Activated effector memory CD4-positive, alpha-beta T cell treated with anti-CD3 and anti-CD28 coated beads, Interleukin-2, amount 50 U/mL, for 16 hours (primary cell): ENCODE measurements at regions not wholly inside any gene's neighbourhood (a gene's known extent, or its start where the extent isn't known, plus 50 kb on each side); places are given as distances from the start of the nearest gene placed in this dataset.
"Not testable (repeated sequence)": the region's sequence is repeated elsewhere in the genome, so short reads cannot be mapped to it uniquely, and the experiment has no call there.

Source experiments
- DNase-seq: peaks from one replicate; pipeline ENCODE4 v3.0.0-alpha.2; 2020

DNA sequence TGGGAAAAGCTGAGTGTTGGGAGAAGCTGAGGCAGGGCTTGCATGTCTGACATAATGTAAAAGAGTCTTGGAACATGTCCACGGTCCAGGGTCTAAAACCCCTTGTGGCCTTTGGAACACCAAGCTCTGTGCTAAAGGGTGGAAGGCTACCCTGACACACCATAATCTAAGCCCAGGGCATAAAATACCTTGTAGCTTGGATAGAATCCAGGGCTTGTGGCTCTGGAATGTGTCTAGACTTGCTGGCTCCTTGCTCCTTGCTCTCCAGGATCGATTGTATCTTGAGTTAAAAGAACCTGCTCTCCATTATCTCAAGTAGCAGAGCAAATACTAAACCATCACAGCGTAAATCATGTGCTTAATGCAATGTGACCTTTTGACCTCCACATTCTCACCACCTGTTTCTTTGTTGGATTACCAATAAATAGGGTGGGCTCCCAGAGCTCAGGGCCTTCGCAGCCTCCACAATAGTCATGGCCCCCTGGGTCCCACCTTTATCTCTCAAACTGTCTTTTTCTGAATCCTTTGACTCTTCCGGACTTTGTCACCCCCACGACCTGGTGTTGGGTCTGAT is 232.6 kb upstream of the CHORDC1 start:
- DNase-seq = not testable (repeated sequence)

DNA sequence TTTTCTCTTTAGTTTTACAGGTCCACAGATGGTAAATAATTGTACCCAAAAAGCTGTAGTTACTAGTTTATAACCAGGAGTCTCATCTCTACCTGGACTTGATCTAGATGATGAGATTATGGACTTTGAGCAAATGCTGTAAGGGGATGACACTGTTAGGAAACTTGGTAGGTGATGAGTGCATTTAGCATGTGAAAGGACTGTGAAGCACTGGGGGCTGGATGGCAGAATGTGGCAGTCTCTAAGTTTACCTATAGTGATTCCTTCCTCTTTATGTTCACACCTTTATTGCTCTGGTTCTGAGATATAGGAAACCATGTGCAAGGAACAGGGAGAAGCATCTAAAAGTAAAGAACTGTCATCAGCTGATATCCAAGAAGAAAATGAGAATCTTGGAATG is 230.7 kb upstream of the CHORDC1 start:
- no peak for DNase-seq

DNA sequence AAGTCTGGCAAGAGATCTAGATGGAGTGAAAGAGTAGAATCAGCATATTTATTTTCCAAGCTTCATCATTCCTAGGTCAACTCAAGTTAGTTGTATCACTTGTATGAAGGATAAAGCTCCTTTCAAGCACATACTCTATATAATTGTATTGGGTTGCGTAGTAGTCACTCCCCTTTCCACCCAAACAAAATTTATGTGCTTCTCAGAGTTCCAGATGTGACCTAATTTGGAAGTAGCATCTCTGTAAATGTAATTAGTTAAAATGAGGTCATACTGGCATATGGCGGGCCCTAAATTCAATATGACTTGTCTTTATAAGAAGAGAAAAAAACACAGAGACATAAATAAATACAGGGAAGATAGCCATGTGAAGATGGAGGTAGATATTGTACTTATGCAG is 226.8 kb upstream of the CHORDC1 start:
- no peak for DNase-seq

DNA sequence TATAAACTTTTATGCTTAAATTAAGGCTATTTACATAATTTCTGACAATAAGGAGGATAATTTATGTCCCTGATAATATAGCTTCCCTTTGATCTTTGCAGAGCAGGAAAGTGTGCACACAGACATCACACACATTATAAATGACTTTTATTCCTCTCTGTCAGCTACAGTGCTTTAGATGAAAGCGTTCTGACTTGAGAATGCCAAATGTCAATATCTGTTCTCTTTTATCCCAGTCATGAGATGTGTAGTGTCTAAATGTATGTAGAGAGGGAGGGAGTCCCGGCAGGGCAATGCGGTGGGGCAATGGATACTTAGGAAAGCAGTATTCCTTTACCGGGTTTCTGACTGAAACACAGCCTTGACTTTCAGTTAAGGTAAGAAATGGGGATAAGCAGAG is 225.4 kb upstream of the CHORDC1 start:
- DNase-seq = no peak

DNA sequence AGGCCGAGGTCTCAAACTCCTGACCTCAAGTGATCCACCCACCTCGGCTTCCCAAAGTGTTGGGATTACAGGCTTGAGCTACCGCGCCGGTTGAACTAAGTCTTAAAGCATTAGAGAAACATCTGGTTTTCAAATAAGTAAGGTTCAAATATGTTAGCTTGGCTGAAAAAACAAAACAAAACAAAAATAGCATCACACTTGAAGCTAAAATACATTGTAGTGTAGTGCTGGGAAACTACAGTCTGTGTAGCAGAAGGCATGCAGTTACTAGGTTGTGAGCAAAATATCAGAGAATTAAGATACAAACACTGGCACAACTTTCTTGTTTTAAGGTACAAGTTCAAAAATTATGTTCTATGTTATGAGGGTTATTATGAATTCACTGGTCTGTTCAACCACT is 224.8 kb upstream of the CHORDC1 start:
- no peak for DNase-seq

DNA sequence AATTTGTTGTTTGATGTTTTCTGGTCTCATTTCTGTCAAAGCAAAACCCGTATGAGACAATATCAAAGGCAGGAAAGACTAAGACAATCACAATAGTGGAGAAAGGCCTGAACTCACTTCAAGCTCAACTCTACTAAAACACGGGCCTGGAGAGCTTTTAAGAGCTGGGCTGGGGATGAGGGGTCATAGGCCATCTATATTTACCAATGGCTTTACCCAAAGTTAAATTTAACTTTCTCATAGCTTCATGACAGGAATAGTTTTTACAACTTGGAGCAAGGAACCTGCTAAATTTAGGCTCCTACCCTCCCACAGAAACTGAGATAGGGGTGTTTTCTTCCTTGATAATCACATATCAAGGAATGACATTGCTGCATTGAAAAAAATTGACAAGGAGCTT is 223.4 kb upstream of the CHORDC1 start:
- no peak for DNase-seq

DNA sequence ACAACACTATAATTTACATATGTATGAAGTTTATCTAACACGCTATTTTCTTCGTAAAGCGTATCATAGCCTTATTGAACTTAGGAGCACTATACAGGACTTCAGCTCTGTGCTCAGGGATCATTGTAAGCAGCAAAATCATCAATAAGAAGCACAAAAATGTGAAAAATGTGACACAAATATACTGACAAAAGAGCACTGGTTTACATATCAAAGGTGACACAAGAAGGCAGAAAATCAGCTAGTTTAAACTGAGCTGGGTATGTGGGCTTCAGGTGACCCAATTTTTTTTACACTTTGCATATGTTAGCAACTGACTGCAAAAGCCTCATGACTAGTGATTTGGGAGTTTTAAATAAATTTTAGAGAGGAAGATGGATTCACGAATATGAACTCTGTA is 215.2 kb upstream of the CHORDC1 start:
- DNase-seq = no peak

DNA sequence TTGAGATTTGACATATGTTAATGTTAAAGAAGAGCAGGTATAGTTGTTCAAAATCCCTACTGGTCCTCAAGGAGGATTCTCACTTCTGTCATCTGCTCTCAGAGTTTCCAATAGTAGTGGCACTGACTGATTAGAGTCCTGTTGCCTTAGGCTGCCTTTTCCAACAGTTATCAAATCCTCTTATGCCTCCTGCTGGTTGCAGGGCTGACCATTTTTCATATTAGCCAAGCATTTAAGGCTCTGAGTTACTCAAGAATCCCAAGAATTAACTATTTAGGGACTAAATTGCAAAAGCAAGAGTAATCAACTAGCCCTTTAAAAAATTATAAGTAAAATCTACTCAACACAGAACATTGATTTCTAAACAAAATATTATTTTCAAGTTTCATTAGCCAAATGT is 212.0 kb upstream of the CHORDC1 start:
- no peak for DNase-seq

DNA sequence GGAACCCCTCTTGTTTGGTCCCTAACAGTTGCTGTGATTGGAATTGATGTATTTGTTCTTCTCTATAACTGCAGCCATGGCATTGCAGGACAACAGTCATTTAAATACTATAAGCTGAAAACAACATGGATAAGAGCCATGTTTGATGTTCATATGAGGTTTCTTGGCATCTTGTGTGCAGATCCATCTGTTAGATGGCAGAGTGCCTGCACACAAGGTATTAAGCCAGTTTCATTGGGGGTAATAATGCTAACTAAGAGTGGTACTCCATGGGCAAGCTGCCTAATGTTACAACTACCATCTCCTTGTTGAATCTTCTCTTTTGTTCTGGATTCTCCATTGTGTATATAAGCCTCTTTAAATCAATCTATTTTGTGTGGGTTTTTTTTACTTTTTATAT is 206.0 kb upstream of the CHORDC1 start:
- DNase-seq = no peak

DNA sequence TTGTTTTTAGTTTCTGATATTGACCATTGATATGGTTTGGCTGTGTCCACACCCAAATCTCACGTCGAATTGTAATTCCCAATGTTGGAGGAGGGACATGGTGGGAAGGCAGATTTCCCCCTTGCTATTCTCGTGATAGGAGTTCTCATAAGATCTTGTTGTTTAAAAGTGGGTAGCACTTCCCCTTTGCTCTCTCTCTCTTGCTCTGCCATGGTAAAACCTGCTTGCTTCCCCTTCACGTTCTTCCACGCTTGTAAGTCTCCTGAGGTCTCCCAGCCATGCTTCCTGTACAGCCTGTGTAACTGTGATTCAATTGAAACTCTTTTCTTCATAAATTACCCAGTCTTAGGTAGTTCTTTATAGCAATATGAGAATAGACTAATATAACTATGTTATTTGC is 203.6 kb upstream of the CHORDC1 start:
- no peak for DNase-seq

DNA sequence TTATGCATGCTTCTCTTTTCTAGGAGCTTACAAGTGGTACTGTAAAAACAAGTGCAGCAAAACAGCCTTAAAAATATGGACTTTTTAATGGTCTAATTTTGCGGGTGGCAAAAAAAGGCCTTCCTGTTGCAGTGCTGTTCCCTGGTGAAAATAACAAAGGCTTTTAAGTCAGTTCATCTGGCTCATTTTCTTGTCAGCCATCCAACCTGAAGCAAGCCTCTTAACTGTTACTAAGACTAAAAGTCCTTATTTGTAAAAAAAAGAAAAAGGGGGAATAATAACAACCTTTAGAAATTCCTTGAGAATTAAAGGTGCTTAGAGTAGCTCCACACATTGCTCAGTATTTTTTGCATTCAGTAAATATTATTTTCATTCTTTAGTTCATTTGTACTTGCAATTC is 200.5 kb upstream of the CHORDC1 start:
- DNase-seq = no peak

DNA sequence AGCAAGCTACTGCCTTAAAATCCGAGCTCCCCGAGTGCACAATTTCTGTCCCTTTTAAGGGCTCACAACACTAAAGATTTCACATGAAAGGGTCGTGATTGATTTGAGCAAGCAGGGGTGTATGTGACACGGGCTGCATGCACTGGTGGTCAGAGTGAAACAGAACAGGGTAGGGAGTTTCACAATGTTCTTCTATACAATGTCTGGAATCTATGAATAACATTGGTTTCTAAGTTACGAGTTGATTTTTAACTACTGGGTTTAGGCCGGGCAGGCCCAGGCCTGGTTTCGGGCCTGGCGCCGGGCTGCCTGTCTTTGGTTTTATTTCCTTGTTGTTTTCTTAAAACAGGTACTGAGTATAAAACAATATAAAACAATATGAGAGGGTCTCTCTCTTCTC is 199.9 kb upstream of the CHORDC1 start:
- DNase-seq = not testable (repeated sequence)

DNA sequence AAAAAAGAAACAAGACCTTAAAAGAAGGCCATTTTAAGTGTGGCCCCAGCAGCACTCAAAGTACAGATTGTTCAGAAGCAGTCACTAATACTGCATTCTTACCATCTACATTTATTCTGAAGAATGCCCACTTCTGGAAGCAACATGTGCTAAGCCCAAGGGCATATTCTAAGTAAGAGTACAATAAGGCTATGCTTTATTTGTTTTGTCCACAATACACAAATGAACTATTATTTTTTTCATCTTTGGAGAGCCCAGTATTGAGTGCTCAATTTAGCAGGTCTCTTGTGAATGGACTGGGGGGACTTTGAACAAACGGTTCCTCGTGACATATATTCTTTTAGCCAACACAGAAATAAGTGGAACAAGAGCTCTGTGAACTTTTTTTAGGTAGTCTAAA is 191.4 kb upstream of the CHORDC1 start:
- DNase-seq = no peak

DNA sequence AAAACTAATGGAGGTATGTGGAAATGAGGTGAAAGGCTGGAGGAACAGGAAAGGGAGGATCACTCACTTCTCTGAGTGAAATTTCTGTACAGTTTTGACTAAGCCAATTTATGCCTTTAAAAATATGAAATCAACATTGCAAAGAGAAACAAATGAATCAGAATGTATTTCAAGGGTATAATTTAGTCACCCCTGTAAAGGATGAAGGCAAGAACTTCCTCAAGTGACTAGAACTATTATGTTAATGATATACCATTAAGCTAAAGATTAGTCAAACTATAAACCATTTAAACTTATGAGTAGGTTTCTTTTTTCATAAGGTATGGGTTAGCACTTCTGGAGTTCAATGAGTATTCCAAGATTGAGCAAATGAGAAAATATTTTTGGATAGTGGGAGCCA is 184.5 kb upstream of the CHORDC1 start:
- DNase-seq = no peak

DNA sequence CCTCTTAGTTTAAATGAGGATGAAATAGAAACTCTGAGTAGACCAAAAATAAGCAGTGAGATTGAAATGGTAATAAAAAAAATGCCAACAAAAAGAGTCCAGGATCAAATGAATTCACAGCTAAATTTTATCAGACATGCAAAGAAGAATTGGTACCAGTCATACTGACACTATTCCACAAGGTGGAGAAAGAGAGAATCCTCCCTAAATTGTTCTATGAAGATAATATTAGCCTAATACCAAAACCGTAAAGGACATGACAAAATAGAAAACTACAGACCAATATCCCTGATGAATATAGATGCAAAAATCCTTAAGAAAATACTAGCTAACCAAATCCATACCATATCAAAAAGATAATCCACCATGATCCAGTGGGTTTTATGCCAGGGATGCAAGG is 169.8 kb upstream of the CHORDC1 start:
- no peak for DNase-seq

DNA sequence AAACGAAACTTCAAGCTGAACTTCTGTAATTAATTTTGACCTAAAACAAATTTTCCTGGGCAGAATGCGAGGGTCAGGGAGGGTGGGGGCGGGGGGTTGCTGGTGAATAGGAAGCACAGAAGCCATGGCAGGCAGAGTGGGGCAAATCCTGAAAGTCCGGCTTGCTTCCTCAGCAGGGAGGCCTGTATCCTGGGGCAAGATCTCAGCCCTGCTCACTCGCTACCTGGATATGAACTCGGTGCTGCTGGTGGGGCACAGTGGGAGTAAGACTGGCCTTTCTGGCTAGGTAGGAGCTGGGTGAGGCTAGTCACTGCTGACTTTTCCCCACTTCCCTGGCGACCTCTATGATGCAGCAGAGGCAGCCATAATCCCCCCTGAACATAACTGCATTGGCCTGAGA is 168.9 kb upstream of the CHORDC1 start:
- DNase-seq = no peak

DNA sequence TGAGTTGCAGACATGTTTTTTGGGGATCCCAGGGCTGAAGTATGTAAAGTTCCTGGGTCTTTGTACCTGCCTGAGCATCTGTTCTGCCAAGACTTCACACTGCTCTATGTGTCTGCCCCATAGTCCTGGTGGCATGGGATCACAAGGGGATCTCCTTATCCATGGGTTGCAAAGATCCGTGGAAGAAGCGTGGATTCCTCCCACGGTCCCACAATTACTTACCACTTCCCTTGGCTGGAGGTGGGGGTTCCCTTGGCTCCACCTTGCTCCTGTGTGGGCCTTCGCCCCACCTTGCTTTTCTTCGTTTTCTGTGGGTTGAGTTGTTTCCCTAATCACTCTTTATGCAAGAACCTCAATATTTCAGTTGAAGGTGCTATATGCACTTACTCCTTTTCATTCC is 157.4 kb upstream of the CHORDC1 start:
- no peak for DNase-seq

DNA sequence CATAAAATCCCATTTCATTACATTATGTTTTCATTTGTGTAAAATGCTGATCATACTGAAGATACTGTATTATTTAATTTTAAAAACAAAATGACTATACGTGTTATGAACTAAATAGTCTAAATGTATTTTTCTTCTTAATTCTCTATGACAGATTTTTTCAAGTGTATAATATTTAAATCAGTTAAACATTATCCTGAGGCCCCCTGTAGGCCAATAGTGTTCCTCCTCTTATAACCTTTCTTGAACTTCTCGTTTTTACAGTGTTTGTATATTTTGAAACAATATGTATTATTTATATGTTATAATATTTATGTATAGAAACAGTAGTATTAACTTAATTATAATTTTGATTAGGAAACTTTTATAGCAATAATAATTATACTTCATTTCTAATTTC is 151.1 kb upstream of the CHORDC1 start:
- DNase-seq = no peak

DNA sequence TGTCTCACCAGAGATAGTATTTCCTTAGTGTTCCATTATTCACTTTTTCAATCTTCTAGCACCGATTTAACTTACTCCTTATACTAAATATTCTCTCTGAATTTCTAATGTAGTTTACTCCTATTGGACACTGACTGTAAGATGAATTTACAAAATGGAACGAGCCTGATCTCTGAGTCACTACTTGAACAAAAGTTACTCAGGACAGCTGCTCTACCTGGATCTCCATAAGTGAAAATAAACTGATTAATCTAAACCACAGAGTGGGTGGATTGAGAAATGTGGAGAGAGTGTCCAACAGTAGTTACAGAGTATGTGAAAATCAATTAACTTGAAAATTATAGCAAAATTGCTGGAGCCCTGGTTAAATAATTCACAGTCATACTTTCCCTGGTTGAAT is 141.7 kb upstream of the CHORDC1 start:
- no peak for DNase-seq

DNA sequence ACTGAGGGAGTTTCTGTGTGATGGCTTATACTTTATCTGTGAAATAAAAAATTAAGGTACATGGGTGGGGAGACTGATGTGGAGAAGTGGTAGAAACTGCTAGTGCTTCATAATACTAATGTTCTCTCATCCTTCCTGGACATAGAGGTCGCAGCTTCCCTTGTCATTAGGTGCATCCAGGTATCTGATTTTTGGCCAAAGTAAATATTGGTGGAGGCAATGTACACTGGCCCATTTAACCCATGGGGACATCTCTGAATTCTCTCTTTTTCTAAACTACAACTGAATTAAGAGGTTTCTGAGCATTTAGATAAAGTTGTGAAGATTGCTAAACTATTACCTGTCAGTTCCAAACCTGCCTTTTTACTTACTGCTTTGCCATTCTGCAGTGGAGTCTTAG is 140.9 kb upstream of the CHORDC1 start:
- DNase-seq = no peak

DNA sequence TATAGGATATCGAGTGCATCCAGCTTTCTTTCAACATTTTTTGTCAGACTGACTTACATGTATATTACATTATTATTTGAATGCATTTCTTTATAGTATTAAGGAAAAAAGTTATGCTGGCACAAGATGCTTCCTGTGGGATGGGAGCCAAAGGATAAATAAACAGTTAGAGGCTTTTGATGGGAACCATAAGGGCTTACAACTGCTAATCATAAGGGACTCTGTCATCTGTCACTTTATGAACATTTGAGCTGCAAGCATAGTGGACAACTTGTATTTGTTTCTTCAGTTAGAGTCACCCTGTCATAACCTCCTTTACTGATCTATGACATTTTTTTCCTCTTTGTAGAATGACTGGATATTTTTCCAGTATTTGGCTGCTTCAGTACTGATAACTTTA is 132.4 kb upstream of the CHORDC1 start:
- DNase-seq = no peak

DNA sequence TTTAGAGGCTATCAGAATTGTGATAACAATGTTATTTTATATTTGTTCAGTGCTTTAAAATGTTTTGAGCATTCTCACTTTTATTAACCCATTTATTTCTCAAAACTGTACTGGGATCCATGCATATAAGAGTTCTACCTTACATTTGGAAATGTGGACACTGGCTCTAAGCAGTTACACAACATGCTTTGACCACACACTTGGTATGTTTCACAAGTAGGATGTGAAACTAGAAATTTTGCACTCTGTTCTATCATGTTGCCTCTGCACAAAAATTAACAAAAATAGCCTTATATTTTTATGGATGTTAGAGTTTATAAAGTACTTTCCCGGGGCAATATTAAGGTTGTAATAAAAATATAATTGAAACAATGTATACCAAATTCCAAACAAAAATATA is 126.9 kb upstream of the CHORDC1 start:
- DNase-seq = no peak

DNA sequence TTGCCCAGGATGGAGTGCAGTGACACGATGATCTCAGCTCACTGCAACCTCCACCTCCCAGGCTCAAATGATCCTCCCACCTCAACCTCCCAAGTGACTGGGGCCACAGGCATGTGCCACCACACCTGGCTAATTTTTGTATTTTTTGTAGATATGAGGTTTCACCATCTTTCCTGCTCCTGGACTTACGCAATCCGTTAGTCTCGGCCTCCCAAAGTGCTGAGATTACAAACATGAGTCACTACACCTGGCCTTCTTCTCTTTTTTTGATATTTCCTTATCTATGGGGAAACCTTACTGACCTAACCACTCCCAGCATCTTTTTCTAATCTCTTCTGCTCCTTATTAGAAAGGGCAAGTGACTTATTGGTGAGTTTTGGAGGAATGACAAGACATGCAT is 121.7 kb upstream of the CHORDC1 start:
- DNase-seq = no peak

DNA sequence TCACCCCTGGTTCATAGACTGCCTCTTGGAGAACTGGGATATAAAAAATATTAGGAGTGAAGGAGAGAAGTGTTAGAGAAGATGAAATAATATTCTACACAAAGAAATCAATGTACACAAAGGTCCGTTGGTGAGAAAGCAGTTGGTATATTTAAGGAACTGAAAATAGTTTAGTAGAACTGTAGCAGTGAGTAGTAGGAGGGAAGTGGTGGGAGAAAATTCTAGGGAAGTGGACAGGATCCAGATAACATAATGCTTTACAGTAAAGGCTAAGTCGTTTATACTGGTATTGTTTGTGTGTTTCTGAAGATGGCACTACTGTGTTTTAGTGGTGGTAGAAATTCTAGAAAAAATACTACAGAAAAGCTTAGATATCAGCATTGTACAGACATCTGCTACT is 120.8 kb upstream of the CHORDC1 start:
- DNase-seq = no peak

DNA sequence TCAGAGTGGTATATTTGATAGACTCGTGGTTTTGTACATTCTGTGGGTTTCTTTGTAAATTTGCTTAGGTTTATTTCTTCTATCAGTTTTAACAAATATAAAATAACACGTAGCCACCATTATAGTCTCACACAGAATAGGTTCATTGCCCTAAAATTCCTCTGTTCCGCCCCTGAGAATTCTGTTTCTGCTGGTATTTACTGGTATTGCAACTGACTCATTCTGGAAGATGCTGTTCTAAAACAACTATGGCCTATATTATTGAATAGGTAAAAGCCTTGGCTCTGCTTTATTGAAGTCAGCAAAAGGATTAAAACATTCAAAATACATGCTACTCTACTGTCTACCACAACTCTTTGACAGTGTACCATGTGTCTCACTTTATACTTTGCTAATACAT is 119.1 kb upstream of the CHORDC1 start:
- no peak for DNase-seq

DNA sequence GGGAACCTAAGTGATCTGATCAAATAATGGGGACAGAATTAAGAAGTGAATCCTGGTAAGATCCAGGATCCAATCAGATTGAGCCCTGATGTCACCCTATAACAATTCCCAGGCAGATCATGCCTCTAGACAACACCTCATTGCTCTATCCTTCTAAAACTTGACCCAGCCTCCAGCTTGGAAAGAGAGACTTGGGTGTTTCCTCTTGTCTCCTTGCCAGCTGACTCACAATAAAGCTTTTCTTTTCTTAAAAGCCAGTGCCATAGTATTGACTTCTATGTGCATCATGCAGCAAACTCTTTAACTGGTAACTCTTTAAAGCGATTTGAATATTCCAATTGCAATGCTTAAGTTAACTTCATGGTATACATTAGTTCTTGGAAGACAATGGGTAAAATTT is 109.6 kb upstream of the CHORDC1 start:
- DNase-seq = no peak
